Ovary (tissue), 3 donors: ENCODE measurements at regions not wholly inside any gene's neighbourhood (a gene's known extent, or its start where the extent isn't known, plus 50 kb on each side); places are given as distances from the start of the nearest gene placed in this dataset.

ENCODE experiments used
- CTCF ChIP-seq, 3 donors: fragments of 450-650 bp in 2 of 3; fragments of 200-600 bp in 1 of 3; IDR thresholded peaks; one replicate each; pipeline versions ENCODE4 v1.5.1 to v1.8.0; 2016 to 2022; ENCODE audit warnings: antibody characterized with exemption in 3 of 3, mild to moderate bottlenecking in 1 of 3
- EP300 ChIP-seq: sonication (generic); formaldehyde crosslinking; IDR thresholded peaks from one replicate; pipeline ENCODE4 v1.6.1; 2017; ENCODE audit warnings: antibody characterized with exemption
- donor health status: DM: no; HTN: no; CAD: no.

- TF ChIP-seq CTCF (IDR thresholded peaks at IDR 0.05) = no peak
- TF ChIP-seq EP300 = no peak
Measured at GRCh38 chr14:98122527-98122926, 1149.5 kb downstream of the BCL11B start.
